ENCODE measurements at regions not wholly inside any gene's neighbourhood (a gene's known extent, or its start where the extent isn't known, plus 50 kb on each side); places are given as distances from the start of the nearest gene placed in this dataset.

GRCh38 chr2:21602789-21603188, 479.0 kb downstream of the TDRD15 start:
- no peaks in the 10 kb centered on the region for H3K36me3 ChIP-seq (ENCODE audit: control insufficient read depth, insufficient read depth, low read length)
- H3K9me3 ChIP-seq (ENCODE audit: control insufficient read depth, low read length) = no peaks in the 10 kb centered on the region
- no peak for TF ChIP-seq CTCF (IDR thresholded peaks at IDR 0.05)
- no peak overlapping the region for H3K4me2 ChIP-seq (ENCODE audit: low read length)
- no peak overlapping the region for H3K4me3 ChIP-seq (ENCODE audit: low read depth, low read length)
- H3K9ac ChIP-seq = no peak overlapping the region
- H2AFZ ChIP-seq = no peak overlapping the region
- no peak overlapping the region for H3K27ac ChIP-seq
- H3K4me1 ChIP-seq = no peaks in the 10 kb centered on the region
- H3K27me3 ChIP-seq (ENCODE audit: control insufficient read depth, insufficient read depth, low read length) = no peaks in the 10 kb centered on the region
- no peaks in the 10 kb centered on the region for H3K79me2 ChIP-seq

GRCh38 chr2:21607572-21607971, 483.8 kb downstream of the TDRD15 start:
- H2AFZ ChIP-seq = no peak overlapping the region
- no peak for TF ChIP-seq CTCF (IDR thresholded peaks at IDR 0.05)

GRCh38 chr2:21610304-21610703, 486.5 kb downstream of the TDRD15 start:
- TF ChIP-seq CTCF (IDR thresholded peaks at IDR 0.05) = no peak
- Histone ChIP-seq H3K79me2 (no peaks in the 10 kb centered on the region), H3K4me2 (ENCODE audit: low read length) (no peak overlapping the region), H3K27ac (no peak overlapping the region), H3K9me3 (ENCODE audit: control insufficient read depth, low read length) (no peaks in the 10 kb centered on the region), H3K27me3 (ENCODE audit: control insufficient read depth, insufficient read depth, low read length) (no peaks in the 10 kb centered on the region), H2AFZ (no peak overlapping the region), H3K9ac (no peak overlapping the region), H3K4me1 (no peaks in the 10 kb centered on the region), H3K4me3 (ENCODE audit: low read depth, low read length) (no peak overlapping the region), H3K36me3 (ENCODE audit: control insufficient read depth, insufficient read depth, low read length) (no peaks in the 10 kb centered on the region)

More at GRCh38 chr2:21607572-21607971, 483.8 kb downstream of the TDRD15 start:
- Histone ChIP-seq H3K27me3 (ENCODE audit: control insufficient read depth, insufficient read depth, low read length) (no peaks in the 10 kb centered on the region), H3K9me3 (ENCODE audit: control insufficient read depth, low read length) (no peaks in the 10 kb centered on the region), H3K4me2 (ENCODE audit: low read length) (no peak overlapping the region), H3K4me1 (no peaks in the 10 kb centered on the region), H3K36me3 (ENCODE audit: control insufficient read depth, insufficient read depth, low read length) (no peaks in the 10 kb centered on the region), H3K4me3 (ENCODE audit: low read depth, low read length) (no peak overlapping the region), H3K79me2 (no peaks in the 10 kb centered on the region), H3K9ac (no peak overlapping the region), H3K27ac (no peak overlapping the region)

- no peaks in the 10 kb centered on the region for H3K4me1 ChIP-seq
These were observed 494.2 kb downstream of the TDRD15 start for GRCh38 chr2:21617885-21618434.

More at GRCh38 chr2:21617885-21618434, 494.2 kb downstream of the TDRD15 start:
- Histone ChIP-seq H3K27ac (no peak overlapping the region), H3K9ac (no peak overlapping the region), H3K79me2 (no peaks in the 10 kb centered on the region), H3K4me2 (ENCODE audit: low read length) (no peak overlapping the region), H3K27me3 (ENCODE audit: control insufficient read depth, insufficient read depth, low read length) (no peaks in the 10 kb centered on the region), H3K36me3 (ENCODE audit: control insufficient read depth, insufficient read depth, low read length) (no peaks in the 10 kb centered on the region), H3K9me3 (ENCODE audit: control insufficient read depth, low read length) (no peaks in the 10 kb centered on the region), H3K4me3 (ENCODE audit: low read depth, low read length) (no peak overlapping the region), H2AFZ (no peak overlapping the region)
- TF ChIP-seq CTCF (IDR thresholded peaks at IDR 0.05) = no peak

Measured in parathyroid adenoma (tissue), 2 donors.